Omental fat pad (tissue), 3 donors: ENCODE measurements at regions not wholly inside any gene's neighbourhood (a gene's known extent, or its start where the extent isn't known, plus 50 kb on each side); places are given as distances from the start of the nearest gene placed in this dataset.

Experiments
- ATAC-seq: fragments of 150-250 bp; one replicate; pipeline ENCODE4 v1.9.1; 2016; ENCODE audit warnings: mild to moderate bottlenecking, moderate library complexity; ENCODE audit not compliant: low FRiP score
- DNase-seq: peaks from one replicate; pipeline ENCODE4 v3.0.0-alpha.2; 2019; ENCODE audit warnings: low spot score
- TF ChIP-seq, protein P1 (sequence below), 3 donors: fragments of 450-650 bp; IDR thresholded peaks; one replicate each; pipeline ENCODE4 v1.5.1; 2016 to 2017; ENCODE audit warnings: antibody characterized with exemption in 3 of 3, mild to moderate bottlenecking in 3 of 3, moderate library complexity in 2 of 3

DNA sequence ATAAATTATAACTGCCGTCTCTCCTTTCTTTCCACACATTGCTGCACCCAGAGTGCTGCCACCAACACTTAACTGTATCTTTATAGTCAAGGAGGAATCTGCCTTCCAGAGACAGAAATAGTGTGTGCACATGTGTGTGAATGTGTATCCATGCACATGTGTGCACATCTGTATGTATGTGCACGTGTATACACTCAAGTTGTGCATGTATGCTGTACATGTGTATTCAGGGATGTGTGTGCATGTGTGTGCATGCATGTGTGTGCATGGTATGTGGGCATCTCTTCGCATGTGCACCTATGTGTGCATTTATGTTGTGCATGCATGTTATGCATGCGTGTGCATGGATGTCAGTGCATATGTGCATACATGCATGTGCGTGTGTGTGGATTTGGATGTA is 253.3 kb downstream of the KLF6 start:
- TF ChIP-seq, protein P1, sequence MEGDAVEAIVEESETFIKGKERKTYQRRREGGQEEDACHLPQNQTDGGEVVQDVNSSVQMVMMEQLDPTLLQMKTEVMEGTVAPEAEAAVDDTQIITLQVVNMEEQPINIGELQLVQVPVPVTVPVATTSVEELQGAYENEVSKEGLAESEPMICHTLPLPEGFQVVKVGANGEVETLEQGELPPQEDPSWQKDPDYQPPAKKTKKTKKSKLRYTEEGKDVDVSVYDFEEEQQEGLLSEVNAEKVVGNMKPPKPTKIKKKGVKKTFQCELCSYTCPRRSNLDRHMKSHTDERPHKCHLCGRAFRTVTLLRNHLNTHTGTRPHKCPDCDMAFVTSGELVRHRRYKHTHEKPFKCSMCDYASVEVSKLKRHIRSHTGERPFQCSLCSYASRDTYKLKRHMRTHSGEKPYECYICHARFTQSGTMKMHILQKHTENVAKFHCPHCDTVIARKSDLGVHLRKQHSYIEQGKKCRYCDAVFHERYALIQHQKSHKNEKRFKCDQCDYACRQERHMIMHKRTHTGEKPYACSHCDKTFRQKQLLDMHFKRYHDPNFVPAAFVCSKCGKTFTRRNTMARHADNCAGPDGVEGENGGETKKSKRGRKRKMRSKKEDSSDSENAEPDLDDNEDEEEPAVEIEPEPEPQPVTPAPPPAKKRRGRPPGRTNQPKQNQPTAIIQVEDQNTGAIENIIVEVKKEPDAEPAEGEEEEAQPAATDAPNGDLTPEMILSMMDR (IDR thresholded peaks at IDR 0.05), result no peak
- DNase-seq, result no peak
- no peak for ATAC-seq

DNA sequence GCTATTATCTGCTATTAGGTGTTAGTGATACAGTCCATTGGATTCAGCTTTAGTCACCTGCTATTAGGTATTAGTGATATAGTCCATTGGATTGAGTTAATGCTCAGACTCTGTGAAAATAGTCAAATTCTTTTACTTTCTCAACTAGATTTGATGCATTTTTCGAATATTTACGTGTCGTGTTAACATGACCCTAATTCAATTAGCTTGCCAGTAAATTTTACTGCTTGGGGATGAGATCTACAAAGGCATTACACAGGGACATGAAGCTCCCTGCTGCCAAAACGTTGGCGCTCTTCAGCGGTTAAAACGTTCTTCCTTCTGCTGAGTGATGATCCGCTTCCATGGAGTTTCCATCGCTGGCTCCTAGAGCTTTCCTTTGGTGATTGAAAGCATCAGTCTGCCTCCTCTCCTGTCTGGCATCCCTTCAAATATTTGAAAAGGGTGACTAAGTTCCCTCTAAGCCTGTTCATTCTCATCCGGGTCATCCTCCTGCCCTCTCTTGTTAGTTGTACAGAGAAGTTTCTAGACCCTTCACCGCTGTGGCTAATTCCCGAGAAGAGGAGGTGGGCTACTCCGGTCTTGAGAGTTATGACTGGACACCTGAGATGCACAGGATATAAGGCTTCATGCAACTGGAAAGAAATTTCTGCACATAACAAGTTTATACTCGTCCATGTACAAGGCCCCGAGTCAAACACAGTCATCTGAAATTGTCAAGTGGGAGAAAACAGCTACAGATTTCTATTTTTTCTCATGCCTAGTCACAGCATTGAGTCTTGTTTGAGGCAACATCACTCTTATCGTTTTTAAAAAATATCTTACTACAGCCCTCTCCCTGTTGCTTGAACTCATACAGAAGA is 254.0 kb downstream of the KLF6 start:
- ATAC-seq (no peak), DNase-seq (no peak)
- TF ChIP-seq, protein P1 (IDR thresholded peaks at IDR 0.05), result no peak

DNA sequence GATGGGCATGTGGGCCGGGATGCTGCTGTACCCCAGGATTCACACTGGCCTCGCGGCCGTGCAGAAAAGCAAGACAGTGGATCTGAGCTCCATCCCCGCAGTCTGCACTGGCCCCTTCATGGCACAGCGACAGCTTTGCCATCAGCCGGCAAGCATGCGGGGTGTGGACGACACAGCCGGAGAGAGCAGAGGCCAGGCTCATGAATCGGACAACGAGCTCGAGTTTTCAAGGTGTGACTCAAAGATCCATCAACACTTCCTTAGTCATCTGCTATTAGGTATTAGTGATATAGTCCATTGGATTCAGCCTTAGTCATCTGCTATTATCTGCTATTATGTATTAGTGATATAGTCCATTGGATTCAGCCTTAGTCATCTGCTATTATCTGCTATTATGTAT is 254.7 kb downstream of the KLF6 start:
- ATAC-seq, result no peak
- no peak for DNase-seq
- TF ChIP-seq, protein P1 (IDR thresholded peaks at IDR 0.05), result no peak

DNA sequence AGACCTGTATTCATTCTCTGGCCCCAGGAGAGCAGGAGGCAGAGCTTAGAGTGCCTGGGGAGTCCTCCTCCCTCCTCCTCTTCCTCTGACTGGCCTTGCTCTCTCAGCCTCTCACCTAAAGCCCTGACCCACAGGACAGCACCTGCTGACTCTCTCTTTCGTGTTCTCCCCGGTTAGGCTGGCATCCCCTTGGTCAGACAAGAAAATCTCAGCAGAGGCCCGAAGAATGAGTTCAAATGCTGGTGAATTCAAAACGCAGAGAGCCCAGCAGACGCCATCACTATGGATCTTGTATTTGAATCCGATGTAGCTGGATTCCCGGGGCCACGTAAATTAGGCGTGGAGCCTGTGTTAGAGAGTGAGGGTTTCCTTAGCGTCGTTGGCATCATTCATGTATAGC is 255.3 kb downstream of the KLF6 start:
- no peak for DNase-seq
- TF ChIP-seq, protein P1 (IDR thresholded peaks at IDR 0.05), result no peak

DNA sequence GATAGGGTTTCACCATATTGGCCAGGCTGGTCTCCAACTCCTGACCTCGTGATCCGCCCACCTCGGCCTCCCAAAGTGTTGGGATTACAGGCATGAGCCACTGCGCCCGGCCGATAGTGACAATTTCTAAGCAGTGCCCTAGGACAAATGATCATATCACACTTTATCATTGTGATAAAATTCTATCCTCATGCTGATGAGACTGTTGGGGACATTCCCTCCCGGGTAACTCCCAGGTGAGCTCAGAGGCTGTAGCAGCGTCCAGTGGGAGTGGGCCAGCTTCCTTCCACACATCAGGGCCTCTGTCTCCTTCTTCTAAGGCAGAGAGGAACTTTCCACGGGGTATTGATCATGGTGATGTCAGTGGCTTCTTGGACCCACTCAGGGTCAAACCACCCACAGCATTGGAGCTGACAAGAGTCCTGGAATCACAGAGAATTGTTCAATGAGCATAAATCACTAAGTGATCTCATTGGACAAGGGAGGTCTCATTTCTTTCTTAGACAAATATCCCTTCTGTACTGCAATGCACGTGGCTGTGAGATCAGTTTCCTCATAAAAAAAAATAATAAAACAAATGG is 256.1 kb downstream of the KLF6 start:
- no peak for ATAC-seq
- TF ChIP-seq, protein P1 (IDR thresholded peaks at IDR 0.05), result no peak
- DNase-seq, result no peak

More for the DNA sequence above, 255.3 kb downstream of the KLF6 start:
- no peak for ATAC-seq

DNA sequence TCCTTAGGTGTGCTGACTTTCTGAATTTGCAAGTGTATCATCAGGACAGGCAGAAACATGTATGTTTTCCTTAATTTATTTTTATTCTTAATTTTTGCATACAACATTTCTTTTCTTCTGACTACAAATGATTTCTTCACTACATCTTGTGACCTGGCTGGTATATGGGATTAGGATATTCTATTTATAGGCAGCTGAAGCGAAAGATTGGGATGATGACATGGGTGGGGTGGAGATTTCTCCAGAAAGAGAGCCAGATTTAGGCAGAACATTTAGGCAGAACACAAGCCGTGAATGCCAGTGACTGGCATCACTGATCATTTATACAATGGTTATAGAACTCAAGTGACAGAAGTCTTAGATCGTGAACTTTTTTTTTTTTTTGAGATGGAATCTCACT is 256.7 kb downstream of the KLF6 start:
- no peak for DNase-seq
- ATAC-seq, result no peak
- TF ChIP-seq, protein P1 (IDR thresholded peaks at IDR 0.05), result no peak

DNA sequence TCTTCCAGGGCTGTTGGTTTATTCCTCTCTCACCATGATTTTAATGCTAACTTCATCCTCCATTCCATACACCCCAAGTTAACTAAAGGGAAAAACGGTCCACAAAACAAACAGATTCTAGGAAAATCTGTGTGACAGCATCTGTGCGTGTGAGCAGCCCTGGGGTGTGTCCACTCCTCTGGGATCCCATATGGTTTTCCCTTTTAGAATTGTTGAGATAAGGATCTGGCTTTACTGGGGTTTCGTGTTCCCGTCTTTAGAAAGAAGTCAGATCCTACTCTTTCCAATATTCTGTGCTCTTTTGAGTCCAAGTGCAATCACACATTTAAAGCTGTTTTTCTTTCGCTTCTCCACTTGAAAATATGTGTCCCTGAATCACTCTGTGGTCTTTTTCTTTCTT is 257.1 kb downstream of the KLF6 start:
- TF ChIP-seq, protein P1 (IDR thresholded peaks at IDR 0.05), result no peak
- DNase-seq, result no peak
- no peak for ATAC-seq
